H1 (cell line): ENCODE measurements at regions not wholly inside any gene's neighbourhood (a gene's known extent, or its start where the extent isn't known, plus 50 kb on each side); places are given as distances from the start of the nearest gene placed in this dataset.

Source experiments
- CTCF ChIA-PET: fragments of 300-600 bp; sonication (Branson Sonifier 250); formaldehyde crosslinking; loops from one replicate; lab custom pipeline; 2021; ENCODE audit not compliant: partially characterized antibody; lab: Charles Lee
- POLR2A ChIA-PET: fragments of 300-600 bp; sonication (Branson Sonifier 250); formaldehyde crosslinking; loops from one replicate; lab custom pipeline; 2021; ENCODE audit warnings: inconsistent platforms; ENCODE audit not compliant: partially characterized antibody; lab: Charles Lee
- DNase-seq, 2 experiments: peaks; one replicate each; pipeline versions ENCODE4 v3.0.0 to v3.0.0-alpha.2; 2010 to 2022; ENCODE audit warnings: low spot score in 2 of 2, low read depth in 1 of 2, mixed read lengths in 1 of 2
- FAIRE-seq: peaks from 2 replicates; lab custom pipeline; 2011; peaks lifted over from hg19 to GRCh38; lab: Jason Lieb, UNC
- H2AFZ ChIP-seq: 2 replicates; pipeline ENCODE4 v1.8.1; 2012; ENCODE audit warnings: low read length, inconsistent platforms
- H2AK5ac ChIP-seq: 2 replicates; pipeline ENCODE4 v1.6.1; 2013; ENCODE audit warnings: low read depth, low read length
- H2BK120ac ChIP-seq: replicated peaks from 2 replicates; pipeline ENCODE3; 2013; ENCODE audit warnings: low read depth, low read length, inconsistent platforms
- H2BK12ac ChIP-seq: 2 replicates; pipeline ENCODE4 v1.6.1; 2013; ENCODE audit warnings: low read depth, low read length
- H2BK15ac ChIP-seq: 2 replicates; pipeline ENCODE4 v1.6.1; 2013; ENCODE audit warnings: low read length
- H2BK20ac ChIP-seq: 2 replicates; pipeline ENCODE4 v1.6.1; 2013; ENCODE audit warnings: low read length
- H2BK5ac ChIP-seq: 2 replicates; pipeline ENCODE4 v1.6.1; 2013; ENCODE audit warnings: low read depth, low read length
- H3K14ac ChIP-seq: 2 replicates; pipeline ENCODE4 v1.6.1; 2013; ENCODE audit warnings: inconsistent platforms; ENCODE audit not compliant: insufficient read length
- H3K18ac ChIP-seq: 2 replicates; pipeline ENCODE4 v1.6.1; 2013; ENCODE audit warnings: low read length; ENCODE audit errors: extremely low read depth
- H3K23ac ChIP-seq: 2 replicates; pipeline ENCODE4 v1.6.1; 2013; ENCODE audit warnings: inconsistent platforms; ENCODE audit not compliant: insufficient read length
- H3K23me2 ChIP-seq: 2 replicates; pipeline ENCODE4 v1.6.1; 2013; ENCODE audit warnings: low read depth, low read length
- H3K27ac ChIP-seq: 2 replicates; pipeline ENCODE4 v1.6.1; 2011; ENCODE audit warnings: low read depth, low read length, inconsistent platforms
- H3K27me3 ChIP-seq, 4 experiments: replicated peaks in 1 of 4; 1 replicate in 1 of 4; 2 replicates in 3 of 4; pipeline versions ENCODE4 v1.6.1 to v1.8.1; 2011 to 2013; ENCODE audit warnings: low read length in 3 of 4, mild to moderate bottlenecking in 3 of 4, inconsistent platforms in 2 of 4, mixed read lengths in 2 of 4, moderate library complexity in 1 of 4; ENCODE audit not compliant: control insufficient read depth in 3 of 4, insufficient read depth in 3 of 4; ENCODE audit errors: extremely low read depth in 1 of 4
- H3K36me3 ChIP-seq, 4 experiments: 2 replicates each; pipeline versions ENCODE4 v1.6.1 to v1.8.1; 2011 to 2013; ENCODE audit warnings: mild to moderate bottlenecking in 4 of 4, low read length in 3 of 4, moderate library complexity in 2 of 4, control low read depth in 1 of 4, inconsistent platforms in 1 of 4; ENCODE audit not compliant: insufficient read depth in 4 of 4, control insufficient read depth in 2 of 4
- H3K4ac ChIP-seq: replicated peaks from 2 replicates; pipeline ENCODE3; 2013; ENCODE audit warnings: low read length, low read depth, mixed read lengths, inconsistent platforms; ENCODE audit not compliant: insufficient read length
- H3K4me1 ChIP-seq, 4 experiments: replicated peaks in 1 of 4; 1 replicate in 1 of 4; 2 replicates in 3 of 4; pipeline versions ENCODE4 v1.6.1 to v1.8.1; 2011 to 2013; ENCODE audit warnings: low read length in 3 of 4, inconsistent platforms in 2 of 4, mixed read lengths in 1 of 4; ENCODE audit not compliant: insufficient read depth in 4 of 4, control insufficient read depth in 3 of 4
- H3K4me2 ChIP-seq, 2 experiments: 2 replicates each; pipeline versions ENCODE4 v1.6.1 to v1.8.1; 2011 to 2013; ENCODE audit warnings: low read depth in 2 of 2, low read length in 2 of 2, control low read depth in 1 of 2, inconsistent platforms in 1 of 2, mild to moderate bottlenecking in 1 of 2; ENCODE audit not compliant: insufficient read depth in 1 of 2
- H3K4me3 ChIP-seq, 4 experiments: fragments of 200-600, 300-600 bp in 1 of 4; sonication (generic), shearing (Covaris generic), sonication (Bioruptor Twin) in 1 of 4; 2 replicates each; pipeline versions ENCODE4 v1.5.1 to v1.8.1; 2011 to 2016; ENCODE audit warnings: low read length in 4 of 4, low read depth in 3 of 4, control low read depth in 2 of 4, inconsistent platforms in 2 of 4, mild to moderate bottlenecking in 2 of 4, mixed read lengths in 1 of 4, moderate library complexity in 1 of 4; ENCODE audit not compliant: insufficient read depth in 2 of 4; ENCODE audit errors: extremely low read depth in 1 of 4
- H3K56ac ChIP-seq: replicated peaks from 2 replicates; pipeline ENCODE3; 2013; ENCODE audit warnings: low read depth, mild to moderate bottlenecking, mixed read lengths, low read length, inconsistent platforms; ENCODE audit not compliant: insufficient read length
- H3K79me1 ChIP-seq: 2 replicates; pipeline ENCODE4 v1.6.1; 2013; ENCODE audit warnings: low read depth, low read length, control low read depth
- H3K79me2 ChIP-seq, 2 experiments: 2 replicates each; pipeline versions ENCODE4 v1.6.1 to v1.8.1; 2012 to 2013; ENCODE audit warnings: low read length in 2 of 2, mild to moderate bottlenecking in 2 of 2, inconsistent platforms in 1 of 2; ENCODE audit not compliant: insufficient read depth in 2 of 2, control insufficient read depth in 1 of 2
- H3K9ac ChIP-seq, 4 experiments: replicated peaks in 1 of 4; 1 replicate in 1 of 4; 2 replicates in 3 of 4; pipeline versions ENCODE4 v1.6.1 to v1.8.1; 2011 to 2013; ENCODE audit warnings: low read depth in 3 of 4, low read length in 3 of 4, control low read depth in 2 of 4, mild to moderate bottlenecking in 2 of 4, moderate library complexity in 2 of 4, inconsistent platforms in 1 of 4; ENCODE audit errors: extremely low read depth in 1 of 4
- H3K9me3 ChIP-seq, 2 experiments: 2 replicates each; pipeline versions ENCODE4 v1.6.1 to v1.8.1; 2012 to 2013; ENCODE audit warnings: mild to moderate bottlenecking in 2 of 2, moderate library complexity in 2 of 2, control low read depth in 1 of 2, inconsistent platforms in 1 of 2, low read depth in 1 of 2, low read length in 1 of 2, mixed read lengths in 1 of 2; ENCODE audit not compliant: insufficient read depth in 2 of 2
- H4K20me1 ChIP-seq, 2 experiments: replicated peaks in 1 of 2; 2 replicates each; pipeline versions ENCODE3 to v1.8.1; 2011 to 2013; ENCODE audit warnings: inconsistent platforms in 2 of 2, low read length in 2 of 2, mild to moderate bottlenecking in 1 of 2; ENCODE audit not compliant: insufficient read depth in 2 of 2, control insufficient read depth in 1 of 2
- H4K5ac ChIP-seq: 2 replicates; pipeline ENCODE4 v1.6.1; 2013; ENCODE audit warnings: low read length, low read depth, mixed read lengths, inconsistent platforms; ENCODE audit not compliant: insufficient read length
- H4K8ac ChIP-seq: 2 replicates; pipeline ENCODE4 v1.8.0; 2013; ENCODE audit warnings: mild to moderate bottlenecking, moderate library complexity, low read length, inconsistent platforms; ENCODE audit not compliant: insufficient read depth; ENCODE audit errors: extremely low read depth
- H4K91ac ChIP-seq: replicated peaks from 2 replicates; pipeline ENCODE3; 2013; ENCODE audit warnings: low read length, mixed read lengths, inconsistent platforms; ENCODE audit not compliant: insufficient read length
- BACH1 ChIP-seq: IDR thresholded peaks from 2 replicates; pipeline ENCODE4 v1.6.1; 2012; ENCODE audit warnings: low read length, improper control_type of control experiment
- BCL11A ChIP-seq, 2 experiments: IDR thresholded peaks; one replicate each; pipeline ENCODE4 v1.6.1; 2011; ENCODE audit warnings: low read depth in 2 of 2, low read length in 2 of 2, mild to moderate bottlenecking in 2 of 2
- CBX5 ChIP-seq: fragments of 300-800, 300-1000 bp; sonication (generic); IDR thresholded peaks from 2 replicates; pipeline ENCODE4 v1.7.1; 2016; ENCODE audit warnings: antibody characterized with exemption, low read length, low read depth
- CHD1 ChIP-seq: IDR thresholded peaks from 2 replicates; pipeline ENCODE4 v1.6.1; 2012; ENCODE audit warnings: low read depth, low read length, improper control_type of control experiment
- JUN ChIP-seq: IDR thresholded peaks from 2 replicates; pipeline ENCODE4 v1.6.1; 2011; ENCODE audit warnings: low read depth, mild to moderate bottlenecking, improper control_type of control experiment, low read length
- KDM4A ChIP-seq: IDR thresholded peaks from one replicate; pipeline ENCODE4 v1.7.1; 2012; ENCODE audit warnings: low read depth, mild to moderate bottlenecking, moderate library complexity, low read length, inconsistent platforms; ENCODE audit not compliant: severe bottlenecking
- NANOG ChIP-seq: IDR thresholded peaks from 2 replicates; pipeline ENCODE4 v1.6.1; 2011; ENCODE audit warnings: low read length, low read depth, mild to moderate bottlenecking, inconsistent platforms; ENCODE audit not compliant: insufficient read depth, poor library complexity, severe bottlenecking
- PHF8 ChIP-seq: fragments of 200-600 bp; sonication (generic); conservative IDR thresholded peaks from 2 replicates; pipeline ENCODE4 v1.7.1; 2012; ENCODE audit warnings: low read depth, mild to moderate bottlenecking, inconsistent platforms, low read length, moderate library complexity
- RNF2 ChIP-seq: fragments of 200-900, 300-1000 bp; sonication (generic); IDR thresholded peaks from 2 replicates; pipeline ENCODE4 v1.7.1; 2016; ENCODE audit warnings: borderline replicate concordance, low read depth, mild to moderate bottlenecking, antibody characterized with exemption, low read length; ENCODE audit not compliant: poor library complexity, severe bottlenecking; ENCODE audit errors: missing control alignments
- SRF ChIP-seq: IDR thresholded peaks from 2 replicates; pipeline ENCODE4 v1.6.1; 2011; ENCODE audit warnings: mild to moderate bottlenecking, low read depth, low read length, moderate library complexity
- SUZ12 ChIP-seq: fragments of 200-600 bp; sonication (generic); IDR thresholded peaks from 2 replicates; pipeline ENCODE4 v1.6.1; 2012; ENCODE audit warnings: mild to moderate bottlenecking, inconsistent platforms, low read length, moderate library complexity, mixed read lengths
- YY1 ChIP-seq: IDR thresholded peaks from 2 replicates; pipeline ENCODE4 v1.6.1; 2011; ENCODE audit warnings: low read depth, mild to moderate bottlenecking, low read length
- ZNF274 ChIP-seq: IDR thresholded peaks from 2 replicates; pipeline ENCODE4 v1.7.0; 2012; ENCODE audit warnings: low read length, borderline replicate concordance; ENCODE audit errors: extremely low read depth

DNA sequence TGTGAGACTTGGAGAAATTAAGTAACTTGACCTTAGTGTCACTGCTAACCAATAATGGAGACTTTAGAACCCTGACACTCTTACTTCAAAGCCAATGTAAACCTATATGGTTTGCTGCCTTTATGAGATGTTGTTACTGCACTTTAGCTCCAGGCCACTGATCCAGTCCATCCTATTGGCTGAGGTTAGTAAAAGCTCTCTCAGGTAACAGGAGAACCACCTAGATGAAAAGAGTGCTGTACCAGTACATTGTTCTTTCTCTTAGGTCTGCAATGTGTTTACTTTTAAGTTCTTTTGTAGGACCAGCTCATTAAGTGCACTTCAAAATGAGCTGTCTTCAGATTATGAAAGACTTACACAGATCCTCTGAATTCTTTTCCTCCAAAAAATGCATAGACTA, 994.0 kb upstream of the FAT3 start:
- H3K14ac ChIP-seq, result no peak overlapping the region
- H2AK5ac ChIP-seq, result no peak overlapping the region
- DNase-seq, result no peak
- H3K79me2 ChIP-seq, result no peaks in the 10 kb centered on the region
- no peak overlapping the region for H2BK120ac ChIP-seq
- no peaks in the 10 kb centered on the region for H3K9me3 ChIP-seq
- no peak overlapping the region for H2AFZ ChIP-seq
- no peak overlapping the region for H3K56ac ChIP-seq
- no peak overlapping the region for H4K91ac ChIP-seq
- H3K4me1 ChIP-seq, result no peaks in the 10 kb centered on the region
- no peak overlapping the region for H3K27ac ChIP-seq
- H3K9ac ChIP-seq, result no peak overlapping the region
- FAIRE-seq, result no peak
- H3K79me1 ChIP-seq, result no peaks in the 10 kb centered on the region
- H2BK5ac ChIP-seq, result no peak overlapping the region
- H3K36me3 ChIP-seq, result no peaks in the 10 kb centered on the region
- ChIA-PET POLR2A (no interaction called here), CTCF (interaction anchor here (0.6 to 2.8 kb wide), 5 partner anchors 10 to 901 kb away, joined by 3 to 12 read pairs (median 5); no protein-coding TSS in a partner anchor)
- no peak overlapping the region for H2BK12ac ChIP-seq
- no peaks in the 10 kb centered on the region for H3K27me3 ChIP-seq
- H3K4me3 ChIP-seq, result no peak overlapping the region
- H4K5ac ChIP-seq, result no peak overlapping the region
- H3K4ac ChIP-seq, result no peak overlapping the region
- no peak overlapping the region for H3K4me2 ChIP-seq
- H3K23me2 ChIP-seq, result no peaks in the 10 kb centered on the region
- H2BK20ac ChIP-seq, result no peak overlapping the region
- H4K20me1 ChIP-seq, result no peaks in the 10 kb centered on the region
- TF ChIP-seq YY1 (no peak), JUN (no peak), ZNF274 (no peak), KDM4A (no peak), BACH1 (no peak), CHD1 (no peak), SRF (no peak), RNF2 (no peak), BCL11A (IDR thresholded peaks at IDR 0.05; ENCODE audit: low read depth in 2 of 2, low read length in 2 of 2) (no peak), SUZ12 (no peak), PHF8 (no peak), NANOG (no peak), CBX5 (no peak)
- no peak overlapping the region for H3K18ac ChIP-seq
- no peak overlapping the region for H4K8ac ChIP-seq
- no peak overlapping the region for H2BK15ac ChIP-seq
- H3K23ac ChIP-seq, result no peak overlapping the region
